Cardiac fibroblast (primary cell): ENCODE measurements at regions not wholly inside any gene's neighbourhood (a gene's known extent, or its start where the extent isn't known, plus 50 kb on each side); places are given as distances from the start of the nearest gene placed in this dataset.
"Not testable (repeated sequence)": the region's sequence is repeated elsewhere in the genome, so short reads cannot be mapped to it uniquely, and the experiment has no call there.

Experiments used
- DNase-seq, 2 donors: peaks; one replicate each; pipeline versions ENCODE4 v3.0.0 to v3.0.0-alpha.2; 2010; ENCODE audit warnings: low read depth in 2 of 2
- H3K4me3 ChIP-seq, 2 donors: replicated peaks in 1 of 2; 1 replicate in 1 of 2; 2 replicates in 1 of 2; pipeline ENCODE4 v1.5.1; 2011; ENCODE audit warnings: low read depth in 2 of 2, low read length in 2 of 2, mild to moderate bottlenecking in 2 of 2, moderate library complexity in 1 of 2
- CTCF ChIP-seq: IDR thresholded peaks from one replicate; pipeline ENCODE4 v1.5.1; 2011; ENCODE audit warnings: low read depth, mild to moderate bottlenecking, low read length, inconsistent platforms

GRCh38 chr5:57738787-57739186 is 256.2 kb upstream of the ACTBL2 start:
- DNase-seq: no peak
- no peak overlapping the region for H3K4me3 ChIP-seq
- TF ChIP-seq CTCF: no peak

- no peak for DNase-seq
- H3K4me3 ChIP-seq: no peak overlapping the region
- TF ChIP-seq CTCF: no peak
Measured at GRCh38 chr5:57738301-57738700, 255.7 kb upstream of the ACTBL2 start.

- TF ChIP-seq CTCF: no peak
- DNase-seq: peak in 1 of 2 donors; percentile 17
- H3K4me3 ChIP-seq: no peak overlapping the region
Measured at GRCh38 chr5:57736716-57737115, 254.1 kb upstream of the ACTBL2 start.

- not testable (repeated sequence) for H3K4me3 ChIP-seq
- DNase-seq: peak; percentile 74 to 94
Measured at GRCh38 chr5:57735279-57736153, 252.9 kb upstream of the ACTBL2 start.

GRCh38 chr5:57734296-57734695 is 251.7 kb upstream of the ACTBL2 start:
- no peak for DNase-seq
- H3K4me3 ChIP-seq: no peak overlapping the region
- no peak for TF ChIP-seq CTCF

GRCh38 chr5:57727591-57727990 is 245.0 kb upstream of the ACTBL2 start:
- no peak overlapping the region for H3K4me3 ChIP-seq
- DNase-seq: no peak
- TF ChIP-seq CTCF: no peak

GRCh38 chr5:57725658-57726504 is 243.3 kb upstream of the ACTBL2 start:
- DNase-seq: no peak
- no peak overlapping the region for H3K4me3 ChIP-seq
- TF ChIP-seq CTCF: no peak
